ENCODE measurements at regions not wholly inside any gene's neighbourhood (a gene's known extent, or its start where the extent isn't known, plus 50 kb on each side); places are given as distances from the start of the nearest gene placed in this dataset.

DNA sequence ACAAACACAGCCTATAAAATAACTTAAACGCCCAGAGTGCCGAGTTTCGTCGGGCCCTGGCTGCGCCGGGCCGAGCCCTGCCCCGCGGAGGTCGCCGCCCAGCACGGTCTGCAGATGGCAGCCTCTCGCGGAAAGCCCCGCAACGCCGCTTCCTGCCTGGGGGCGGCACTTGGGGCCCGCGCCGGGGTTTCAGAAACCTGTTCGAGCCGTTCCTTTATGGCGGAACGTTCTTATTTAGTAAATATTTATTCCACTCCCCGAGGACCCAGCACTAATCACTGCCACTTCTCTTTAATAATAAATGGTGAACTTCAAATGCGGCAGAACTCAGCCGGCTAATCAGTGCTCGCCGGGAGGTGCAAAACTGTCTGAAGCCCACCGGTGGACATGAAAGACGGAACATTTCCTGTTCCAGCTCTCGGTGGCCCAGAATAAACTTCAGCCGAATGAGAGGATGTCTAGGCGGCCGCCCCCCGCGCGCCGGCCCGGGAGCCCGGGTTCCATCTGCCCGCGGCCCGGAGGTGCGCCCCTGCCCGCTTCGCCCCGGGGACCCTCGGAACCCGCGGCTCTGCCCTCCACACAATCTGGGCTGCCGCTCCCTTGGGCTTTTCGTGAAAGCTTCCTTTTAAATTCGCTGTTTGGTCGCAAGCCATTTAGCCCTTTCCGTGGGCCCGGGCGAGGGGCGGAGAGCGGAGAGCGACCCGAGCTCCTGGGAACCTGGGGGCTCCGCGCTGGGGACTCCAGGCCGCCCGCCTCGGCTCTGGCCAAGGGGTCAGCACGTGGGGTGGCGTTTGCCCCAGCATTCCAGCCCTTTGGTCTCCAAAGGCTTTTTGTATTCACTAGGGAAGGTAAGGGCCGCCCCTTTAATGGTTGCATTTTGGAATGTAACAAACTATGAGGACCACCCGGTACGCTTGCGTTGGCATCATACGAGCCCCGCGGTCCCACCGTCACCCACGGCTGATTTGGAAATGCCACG, 110.8 kb upstream of the ATP11B start:
- 0 out of 2 replicates have a peak overlapping the region, but pooled peaks have one; percentile 15 for H3K27ac ChIP-seq (ENCODE audit: low read length)
- in situ Hi-C loops (cut with HindIII; ENCODE audit: low pct_unique_long_range_greater_than_20kb, low sequenced_read_pairs): no loop called here
- DNase-seq (ENCODE audit: low read depth, low spot score): no peak

DNA sequence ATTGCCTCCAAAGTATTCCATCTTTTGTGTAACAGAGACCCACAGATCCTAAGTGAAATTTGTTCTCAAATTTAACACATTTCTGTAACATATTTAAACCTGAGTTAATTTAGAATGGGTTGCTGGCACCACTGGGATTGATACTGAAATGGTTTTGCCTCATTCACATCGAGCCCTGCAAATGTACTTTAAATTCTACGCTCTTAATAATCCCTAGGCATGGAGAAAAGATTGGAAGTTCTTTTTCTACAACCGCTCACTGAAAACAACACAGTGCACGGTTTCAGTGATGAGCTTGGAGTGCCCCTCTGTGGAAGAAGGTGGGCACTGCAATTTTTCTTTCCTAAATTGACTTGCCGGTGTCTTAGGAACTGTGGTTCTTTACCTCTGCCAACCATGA, 109.9 kb upstream of the ATP11B start:
- H3K4me3 ChIP-seq (ENCODE audit: low read depth in 2 of 2, low read length in 2 of 2): peak overlapping the region in 1 of 2 experiments; percentile 68; a peak in 1 of 4 replicates
- DNase-seq (ENCODE audit: low read depth, low spot score) (peak; percentile 72), ATAC-seq (peak; percentile 91)
- no peaks in the 10 kb centered on the region for H3K36me3 ChIP-seq (ENCODE audit: control insufficient read depth, insufficient read depth, low read length)
- H3K27me3 ChIP-seq (ENCODE audit: control insufficient read depth, insufficient read depth, low read length): peaks cover 37% of the 10 kb centered on the region
- BruUV-seq (replicated peaks): no TSS peak
- ChIA-PET POLR2A (no interaction called here), CTCF (interaction anchor here (0.5 to 1.8 kb wide), 4 partner anchors 9 to 1473 kb away, joined by 3 to 5 read pairs (median 4); no protein-coding TSS in a partner anchor)
- in situ Hi-C loops (cut with HindIII; ENCODE audit: low pct_unique_long_range_greater_than_20kb, low sequenced_read_pairs): no loop called here
- intact Hi-C loops (cut with micrococcal nuclease; ENCODE audit: unreplicated experiment): loop anchor here (1.0 to 10.0 kb wide), 6 partner anchors 61 to 1473 kb away; no protein-coding TSS in a partner anchor
- no peak overlapping the region for H3K27ac ChIP-seq (ENCODE audit: low read length)
- TF ChIP-seq TCF7L2 (IDR thresholded peaks at IDR 0.05; ENCODE audit: low read depth, low read length): no peak
- TF ChIP-seq, protein P1, sequence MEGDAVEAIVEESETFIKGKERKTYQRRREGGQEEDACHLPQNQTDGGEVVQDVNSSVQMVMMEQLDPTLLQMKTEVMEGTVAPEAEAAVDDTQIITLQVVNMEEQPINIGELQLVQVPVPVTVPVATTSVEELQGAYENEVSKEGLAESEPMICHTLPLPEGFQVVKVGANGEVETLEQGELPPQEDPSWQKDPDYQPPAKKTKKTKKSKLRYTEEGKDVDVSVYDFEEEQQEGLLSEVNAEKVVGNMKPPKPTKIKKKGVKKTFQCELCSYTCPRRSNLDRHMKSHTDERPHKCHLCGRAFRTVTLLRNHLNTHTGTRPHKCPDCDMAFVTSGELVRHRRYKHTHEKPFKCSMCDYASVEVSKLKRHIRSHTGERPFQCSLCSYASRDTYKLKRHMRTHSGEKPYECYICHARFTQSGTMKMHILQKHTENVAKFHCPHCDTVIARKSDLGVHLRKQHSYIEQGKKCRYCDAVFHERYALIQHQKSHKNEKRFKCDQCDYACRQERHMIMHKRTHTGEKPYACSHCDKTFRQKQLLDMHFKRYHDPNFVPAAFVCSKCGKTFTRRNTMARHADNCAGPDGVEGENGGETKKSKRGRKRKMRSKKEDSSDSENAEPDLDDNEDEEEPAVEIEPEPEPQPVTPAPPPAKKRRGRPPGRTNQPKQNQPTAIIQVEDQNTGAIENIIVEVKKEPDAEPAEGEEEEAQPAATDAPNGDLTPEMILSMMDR (IDR thresholded peaks at IDR 0.05): peak; percentile 98
- H3K9me3 ChIP-seq (ENCODE audit: control insufficient read depth, insufficient read depth, low read depth, low read length): no peaks in the 10 kb centered on the region
- peaks cover 10% of the 10 kb centered on the region; the same call in 1 of the 2 replicates for H3K4me1 ChIP-seq (ENCODE audit: control insufficient read depth, insufficient read depth, low read length)

More for the DNA sequence above, 110.8 kb upstream of the ATP11B start:
- H3K9me3 ChIP-seq (ENCODE audit: control insufficient read depth, insufficient read depth, low read depth, low read length): no peaks in the 10 kb centered on the region
- no peaks in the 10 kb centered on the region for H3K36me3 ChIP-seq (ENCODE audit: control insufficient read depth, insufficient read depth, low read length)
- intact Hi-C loops (cut with micrococcal nuclease; ENCODE audit: unreplicated experiment): loop anchor here (1.0 to 10.0 kb wide), 6 partner anchors 60 to 1472 kb away; no protein-coding TSS in a partner anchor
- TF ChIP-seq, protein P2, sequence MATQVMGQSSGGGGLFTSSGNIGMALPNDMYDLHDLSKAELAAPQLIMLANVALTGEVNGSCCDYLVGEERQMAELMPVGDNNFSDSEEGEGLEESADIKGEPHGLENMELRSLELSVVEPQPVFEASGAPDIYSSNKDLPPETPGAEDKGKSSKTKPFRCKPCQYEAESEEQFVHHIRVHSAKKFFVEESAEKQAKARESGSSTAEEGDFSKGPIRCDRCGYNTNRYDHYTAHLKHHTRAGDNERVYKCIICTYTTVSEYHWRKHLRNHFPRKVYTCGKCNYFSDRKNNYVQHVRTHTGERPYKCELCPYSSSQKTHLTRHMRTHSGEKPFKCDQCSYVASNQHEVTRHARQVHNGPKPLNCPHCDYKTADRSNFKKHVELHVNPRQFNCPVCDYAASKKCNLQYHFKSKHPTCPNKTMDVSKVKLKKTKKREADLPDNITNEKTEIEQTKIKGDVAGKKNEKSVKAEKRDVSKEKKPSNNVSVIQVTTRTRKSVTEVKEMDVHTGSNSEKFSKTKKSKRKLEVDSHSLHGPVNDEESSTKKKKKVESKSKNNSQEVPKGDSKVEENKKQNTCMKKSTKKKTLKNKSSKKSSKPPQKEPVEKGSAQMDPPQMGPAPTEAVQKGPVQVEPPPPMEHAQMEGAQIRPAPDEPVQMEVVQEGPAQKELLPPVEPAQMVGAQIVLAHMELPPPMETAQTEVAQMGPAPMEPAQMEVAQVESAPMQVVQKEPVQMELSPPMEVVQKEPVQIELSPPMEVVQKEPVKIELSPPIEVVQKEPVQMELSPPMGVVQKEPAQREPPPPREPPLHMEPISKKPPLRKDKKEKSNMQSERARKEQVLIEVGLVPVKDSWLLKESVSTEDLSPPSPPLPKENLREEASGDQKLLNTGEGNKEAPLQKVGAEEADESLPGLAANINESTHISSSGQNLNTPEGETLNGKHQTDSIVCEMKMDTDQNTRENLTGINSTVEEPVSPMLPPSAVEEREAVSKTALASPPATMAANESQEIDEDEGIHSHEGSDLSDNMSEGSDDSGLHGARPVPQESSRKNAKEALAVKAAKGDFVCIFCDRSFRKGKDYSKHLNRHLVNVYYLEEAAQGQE (IDR thresholded peaks at IDR 0.05; ENCODE audit: insufficient read depth in 1 of 2, low read depth in 2 of 2, low read length in 1 of 2): no peak
- TF ChIP-seq SIN3A (IDR thresholded peaks at IDR 0.05; ENCODE audit: borderline replicate concordance, insufficient read depth, low read depth, low read length): no peak
- no peak for TF ChIP-seq POLR2AphosphoS5 (IDR thresholded peaks at IDR 0.05; ENCODE audit: low read depth, low read length)
- peak; percentile 58; the same call in 1 of the 2 replicates for TF ChIP-seq TCF7L2 (IDR thresholded peaks at IDR 0.05; ENCODE audit: low read depth, low read length)
- TF ChIP-seq, protein P1 (IDR thresholded peaks at IDR 0.05): peak; percentile 70
- peaks cover 38% of the 10 kb centered on the region for H3K27me3 ChIP-seq (ENCODE audit: control insufficient read depth, insufficient read depth, low read length)
- BruUV-seq (replicated peaks): no TSS peak
- ChIA-PET POLR2A (no interaction called here), CTCF (interaction anchor here (1.8 kb wide), 1 partner anchor 1472 kb away, joined by 4 read pairs; no protein-coding TSS in a partner anchor)
- H3K4me1 ChIP-seq (ENCODE audit: control insufficient read depth, insufficient read depth, low read length): peaks cover 10% of the 10 kb centered on the region; the same call in 1 of the 2 replicates
- ATAC-seq: peak; percentile 91
- H3K4me3 ChIP-seq (ENCODE audit: low read depth in 2 of 2, low read length in 2 of 2): peak overlapping the region; percentile 54 to 68

All from Panc1 (cell line).